SK-N-SH treated with all-trans-retinoic acid at 6 μM for 48 hours (cell line): ENCODE measurements at regions not wholly inside any gene's neighbourhood (a gene's known extent, or its start where the extent isn't known, plus 50 kb on each side); places are given as distances from the start of the nearest gene placed in this dataset.

ENCODE experiments used
- PATZ1 ChIP-seq: fragments of 250-450 bp; sonication (Bioruptor Pico); IDR thresholded peaks from 2 replicates; pipeline ENCODE4 v1.8.0; 2020; ENCODE audit warnings: mild to moderate bottlenecking, moderate library complexity, borderline replicate concordance
- ZNF8 ChIP-seq: fragments of 450-650 bp; formaldehyde crosslinking; IDR thresholded peaks from 2 replicates; pipeline ENCODE4 v1.5.0; 2020; ENCODE audit warnings: mild to moderate bottlenecking, moderate library complexity

GRCh38 chr6:67971812-67972211, 663.3 kb upstream of the ADGRB3 start:
- TF ChIP-seq PATZ1 (CRISPR knock-in tag): no peak
- TF ChIP-seq ZNF8: no peak
